Astrocyte of the cerebellum (primary cell): ENCODE measurements at regions not wholly inside any gene's neighbourhood (a gene's known extent, or its start where the extent isn't known, plus 50 kb on each side); places are given as distances from the start of the nearest gene placed in this dataset.
A peak's percentile ranks its signal among the peaks of the same experiment; 100 is the strongest.

Experiments
- DNase-seq: peaks from one replicate; pipeline ENCODE4 v3.0.0-alpha.2; 2011; ENCODE audit warnings: low read depth
- H3K4me3 ChIP-seq: 2 replicates; pipeline ENCODE4 v1.5.1; 2011; ENCODE audit warnings: mild to moderate bottlenecking, low read depth, low read length, moderate library complexity
- in situ Hi-C: cut with HindIII; loops from 2 replicates; pipeline ENCODE4 v1.10.0; 2017; ENCODE audit warnings: low sequenced_read_pairs
- TF ChIP-seq, protein P1 (sequence below): IDR thresholded peaks from 2 replicates; pipeline ENCODE4 v1.5.1; 2012; ENCODE audit warnings: low read length, low read depth, moderate library complexity, mild to moderate bottlenecking; ENCODE audit errors: missing control alignments

DNA sequence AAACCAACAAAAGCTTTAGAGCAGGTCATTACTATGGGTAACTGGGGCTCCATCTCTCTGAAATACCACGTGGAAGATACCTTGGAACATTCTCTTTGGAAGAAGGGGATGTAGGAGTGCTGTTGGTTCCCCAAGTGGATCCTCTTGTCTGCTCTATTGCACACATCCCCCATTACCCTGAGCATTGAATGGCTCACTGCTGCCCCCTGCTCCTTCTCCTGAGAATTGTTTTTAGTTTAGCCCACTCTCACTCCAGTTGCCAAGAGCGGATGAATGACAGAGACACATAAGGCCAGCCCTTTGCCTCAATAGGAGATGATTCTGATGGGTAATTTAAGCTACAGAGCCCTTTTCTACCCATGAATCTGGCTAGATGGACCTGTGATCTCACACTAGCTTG is 135.6 kb upstream of the SUCLG2 start:
- TF ChIP-seq, protein P1, sequence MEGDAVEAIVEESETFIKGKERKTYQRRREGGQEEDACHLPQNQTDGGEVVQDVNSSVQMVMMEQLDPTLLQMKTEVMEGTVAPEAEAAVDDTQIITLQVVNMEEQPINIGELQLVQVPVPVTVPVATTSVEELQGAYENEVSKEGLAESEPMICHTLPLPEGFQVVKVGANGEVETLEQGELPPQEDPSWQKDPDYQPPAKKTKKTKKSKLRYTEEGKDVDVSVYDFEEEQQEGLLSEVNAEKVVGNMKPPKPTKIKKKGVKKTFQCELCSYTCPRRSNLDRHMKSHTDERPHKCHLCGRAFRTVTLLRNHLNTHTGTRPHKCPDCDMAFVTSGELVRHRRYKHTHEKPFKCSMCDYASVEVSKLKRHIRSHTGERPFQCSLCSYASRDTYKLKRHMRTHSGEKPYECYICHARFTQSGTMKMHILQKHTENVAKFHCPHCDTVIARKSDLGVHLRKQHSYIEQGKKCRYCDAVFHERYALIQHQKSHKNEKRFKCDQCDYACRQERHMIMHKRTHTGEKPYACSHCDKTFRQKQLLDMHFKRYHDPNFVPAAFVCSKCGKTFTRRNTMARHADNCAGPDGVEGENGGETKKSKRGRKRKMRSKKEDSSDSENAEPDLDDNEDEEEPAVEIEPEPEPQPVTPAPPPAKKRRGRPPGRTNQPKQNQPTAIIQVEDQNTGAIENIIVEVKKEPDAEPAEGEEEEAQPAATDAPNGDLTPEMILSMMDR, result peak; percentile 71
- in situ Hi-C loops, result no loop called here
- peak; percentile 20 for DNase-seq
- H3K4me3 ChIP-seq, result no peak overlapping the region

DNA sequence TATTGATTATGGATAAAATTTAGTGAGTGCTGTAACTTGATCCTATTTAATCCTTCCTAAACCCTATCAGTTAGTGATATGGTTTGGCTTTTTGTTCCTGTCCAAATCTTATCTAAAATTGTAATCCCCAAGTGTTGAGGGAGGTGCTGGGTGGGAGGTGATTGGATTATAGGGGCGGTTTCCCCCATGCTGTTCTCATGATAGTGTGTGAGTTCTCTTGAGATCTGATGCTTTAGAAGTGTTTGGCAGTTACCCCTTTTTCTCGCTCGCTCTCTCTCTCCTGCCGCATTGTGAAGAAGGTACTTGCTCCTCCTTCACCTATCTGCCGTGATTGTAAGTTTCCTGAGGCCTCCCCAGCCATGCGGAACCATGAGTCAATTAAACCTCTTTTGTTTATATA is 134.0 kb upstream of the SUCLG2 start:
- TF ChIP-seq, protein P1, result no peak
- in situ Hi-C loops, result no loop called here
- no peak overlapping the region for H3K4me3 ChIP-seq
- no peak for DNase-seq

DNA sequence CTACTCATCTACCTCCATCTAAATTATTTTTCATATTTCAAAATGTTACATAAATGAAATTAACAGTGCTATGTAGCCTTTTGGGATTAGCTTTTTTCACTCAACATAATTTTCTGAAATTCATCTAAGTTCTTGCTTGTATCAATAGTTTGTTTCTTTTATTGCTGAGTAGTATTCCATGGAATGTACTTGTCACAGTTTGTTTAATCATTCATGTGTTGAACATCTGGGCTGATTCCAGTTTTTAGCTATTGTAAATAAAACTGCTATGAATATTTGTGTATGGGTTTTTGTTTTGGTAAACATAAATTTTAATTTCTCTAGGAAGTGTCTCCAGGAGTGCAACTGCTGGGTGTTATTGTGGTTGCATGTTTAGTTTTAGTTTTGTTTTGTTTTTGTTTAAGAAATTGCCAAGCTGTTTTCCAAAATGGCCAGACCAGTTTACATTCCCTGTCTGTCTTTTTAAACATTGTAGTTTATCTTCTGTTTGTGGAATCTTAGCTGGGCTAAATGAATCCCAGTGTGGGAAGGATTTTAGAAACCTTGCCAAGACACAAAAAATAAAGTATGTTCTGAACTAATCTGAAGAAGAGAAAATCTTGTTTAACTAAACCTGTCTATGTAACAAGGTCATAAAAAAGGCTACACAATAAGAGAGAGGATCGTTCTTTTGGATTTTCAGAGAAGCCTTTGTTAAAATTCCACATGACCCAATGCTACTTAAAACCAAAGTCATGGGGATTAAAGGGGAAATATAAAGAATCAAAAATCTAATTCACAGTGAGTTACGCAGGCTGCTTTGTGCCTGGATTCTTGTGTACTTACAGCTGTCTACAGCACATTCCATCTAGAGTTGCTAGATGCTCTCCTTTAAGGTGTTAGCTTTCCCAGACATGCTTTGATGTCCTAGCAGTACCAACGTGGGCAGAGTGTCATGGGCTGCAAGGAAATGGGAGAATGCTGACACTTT is 129.2 kb upstream of the SUCLG2 start:
- DNase-seq, result no peak
- TF ChIP-seq, protein P1, result no peak
- no peak overlapping the region for H3K4me3 ChIP-seq
- in situ Hi-C loops, result no loop called here

DNA sequence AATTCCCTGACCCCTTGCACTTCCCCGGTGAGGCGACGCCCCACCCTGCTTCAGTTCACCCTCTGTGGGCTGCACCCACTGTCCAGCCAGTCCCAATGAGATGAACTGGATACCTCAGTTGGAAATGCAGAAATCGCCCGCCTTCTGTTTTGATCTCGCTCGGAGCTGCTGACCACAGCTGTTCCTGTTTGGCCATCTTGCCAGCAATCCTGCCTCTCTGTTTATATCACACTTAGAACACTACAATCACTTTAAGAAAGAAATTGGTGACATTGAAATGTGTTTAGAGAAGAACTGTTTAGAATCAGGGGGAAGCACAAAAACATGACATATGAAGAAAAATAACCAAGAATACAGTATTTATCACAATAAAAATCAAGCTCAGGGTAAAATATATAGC is 127.5 kb upstream of the SUCLG2 start:
- DNase-seq, result no peak
- no peak overlapping the region for H3K4me3 ChIP-seq
- in situ Hi-C loops, result no loop called here
- TF ChIP-seq, protein P1, result no peak

DNA sequence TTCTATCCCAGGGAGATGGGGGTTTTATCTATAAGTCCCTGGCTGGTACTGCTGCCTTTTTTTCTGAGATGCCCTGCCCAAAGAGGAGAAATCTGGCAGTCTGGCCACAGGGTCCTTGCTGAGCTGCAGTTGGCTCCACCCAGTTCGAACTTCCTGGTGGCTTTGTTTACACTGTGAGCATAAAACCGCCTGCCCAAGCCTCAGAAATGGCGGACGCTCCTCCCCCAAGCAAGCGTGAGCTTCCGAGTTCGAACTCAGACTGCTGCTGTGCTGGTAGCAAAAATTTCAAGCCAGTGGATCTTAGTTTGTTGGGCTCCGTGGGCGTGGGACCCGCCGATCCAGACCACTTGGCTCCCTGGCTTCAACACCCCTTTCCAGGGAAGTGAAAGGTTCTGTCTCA is 126.8 kb upstream of the SUCLG2 start:
- TF ChIP-seq, protein P1, result no peak
- in situ Hi-C loops, result no loop called here
- DNase-seq, result no peak
- H3K4me3 ChIP-seq, result no peak overlapping the region

DNA sequence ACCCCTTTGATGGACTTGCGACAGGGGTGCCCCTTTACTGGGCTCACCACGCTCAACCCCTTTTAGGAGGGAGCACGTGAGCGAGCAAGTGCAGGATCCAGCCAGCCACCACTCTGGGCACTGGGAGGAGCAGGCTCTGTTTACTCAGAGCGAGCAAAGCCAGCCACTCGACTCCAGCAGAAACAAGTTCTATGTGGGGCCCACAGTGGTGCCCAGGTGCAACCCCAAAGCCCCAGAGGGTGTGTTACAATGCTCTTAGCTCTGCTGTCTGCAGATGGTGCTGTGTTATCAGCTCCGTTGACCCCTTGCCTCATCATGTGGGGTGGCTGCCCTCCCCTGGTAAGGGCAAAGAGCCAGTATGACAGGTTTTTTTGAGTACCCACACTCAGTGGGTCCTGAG is 120.3 kb upstream of the SUCLG2 start:
- no peak for DNase-seq
- in situ Hi-C loops, result no loop called here
- no peak overlapping the region for H3K4me3 ChIP-seq
- TF ChIP-seq, protein P1, result no peak
